Transverse colon (tissue), 3 donors: ENCODE measurements at regions not wholly inside any gene's neighbourhood (a gene's known extent, or its start where the extent isn't known, plus 50 kb on each side); places are given as distances from the start of the nearest gene placed in this dataset.

Experiments
- POLR2A ChIP-seq: fragments of 450-650 bp; IDR thresholded peaks from one replicate; pipeline ENCODE4 v1.6.1; 2016; ENCODE audit warnings: antibody characterized with exemption, mild to moderate bottlenecking, moderate library complexity
- TF ChIP-seq, protein P1 (sequence below), 5 experiments: fragments of 200-600 bp in 3 of 5; fragments of 450-650 bp in 2 of 5; sonication (generic) in 3 of 5; IDR thresholded peaks; 1 replicate in 2 of 5; 2 replicates in 3 of 5; pipeline ENCODE4 v1.5.1; 2016 to 2017; ENCODE audit warnings: antibody characterized with exemption in 5 of 5, inconsistent platforms in 3 of 5, mild to moderate bottlenecking in 2 of 5, moderate library complexity in 1 of 5

DNA sequence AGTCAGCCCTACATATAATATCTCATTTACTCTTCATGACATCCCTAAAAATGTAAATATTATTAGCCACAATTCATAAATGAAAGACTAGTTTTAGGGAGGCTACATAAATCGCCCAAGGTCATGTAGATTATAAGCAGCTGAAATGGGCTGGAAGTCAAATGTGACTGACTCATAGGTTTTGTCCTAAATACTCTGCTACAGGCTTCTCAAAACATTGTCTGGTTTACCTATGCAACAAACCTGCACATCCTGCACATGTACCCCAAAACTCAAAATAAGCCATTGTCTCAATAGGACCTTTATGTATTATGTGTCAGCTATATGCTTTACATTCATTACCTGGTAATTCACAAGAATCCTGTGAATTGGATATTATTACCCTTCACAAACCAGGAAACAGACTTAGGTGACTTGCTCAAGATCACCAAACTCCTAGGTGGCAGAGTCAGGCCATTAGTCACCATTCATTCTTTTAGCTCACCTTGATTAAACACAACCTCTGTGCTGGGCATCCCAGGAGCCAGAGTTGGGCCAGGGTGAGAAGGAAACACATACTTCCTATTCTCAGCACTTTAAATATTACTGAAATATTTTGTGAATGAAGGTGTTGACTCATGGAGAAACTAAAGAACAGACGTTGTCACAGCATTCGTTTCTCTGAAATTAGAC lies 69.4 kb upstream of the CPO start:
- TF ChIP-seq, protein P1, sequence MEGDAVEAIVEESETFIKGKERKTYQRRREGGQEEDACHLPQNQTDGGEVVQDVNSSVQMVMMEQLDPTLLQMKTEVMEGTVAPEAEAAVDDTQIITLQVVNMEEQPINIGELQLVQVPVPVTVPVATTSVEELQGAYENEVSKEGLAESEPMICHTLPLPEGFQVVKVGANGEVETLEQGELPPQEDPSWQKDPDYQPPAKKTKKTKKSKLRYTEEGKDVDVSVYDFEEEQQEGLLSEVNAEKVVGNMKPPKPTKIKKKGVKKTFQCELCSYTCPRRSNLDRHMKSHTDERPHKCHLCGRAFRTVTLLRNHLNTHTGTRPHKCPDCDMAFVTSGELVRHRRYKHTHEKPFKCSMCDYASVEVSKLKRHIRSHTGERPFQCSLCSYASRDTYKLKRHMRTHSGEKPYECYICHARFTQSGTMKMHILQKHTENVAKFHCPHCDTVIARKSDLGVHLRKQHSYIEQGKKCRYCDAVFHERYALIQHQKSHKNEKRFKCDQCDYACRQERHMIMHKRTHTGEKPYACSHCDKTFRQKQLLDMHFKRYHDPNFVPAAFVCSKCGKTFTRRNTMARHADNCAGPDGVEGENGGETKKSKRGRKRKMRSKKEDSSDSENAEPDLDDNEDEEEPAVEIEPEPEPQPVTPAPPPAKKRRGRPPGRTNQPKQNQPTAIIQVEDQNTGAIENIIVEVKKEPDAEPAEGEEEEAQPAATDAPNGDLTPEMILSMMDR (IDR thresholded peaks at IDR 0.05): no peak
- TF ChIP-seq POLR2A: no peak
